AML-193 (cell line): ENCODE measurements at regions not wholly inside any gene's neighbourhood (a gene's known extent, or its start where the extent isn't known, plus 50 kb on each side); places are given as distances from the start of the nearest gene placed in this dataset.

Experiments
- DNase-seq, 2 experiments: peaks; one replicate each; lab custom pipeline; 2025; lab: John Stamatoyannopoulos, UW

DNA sequence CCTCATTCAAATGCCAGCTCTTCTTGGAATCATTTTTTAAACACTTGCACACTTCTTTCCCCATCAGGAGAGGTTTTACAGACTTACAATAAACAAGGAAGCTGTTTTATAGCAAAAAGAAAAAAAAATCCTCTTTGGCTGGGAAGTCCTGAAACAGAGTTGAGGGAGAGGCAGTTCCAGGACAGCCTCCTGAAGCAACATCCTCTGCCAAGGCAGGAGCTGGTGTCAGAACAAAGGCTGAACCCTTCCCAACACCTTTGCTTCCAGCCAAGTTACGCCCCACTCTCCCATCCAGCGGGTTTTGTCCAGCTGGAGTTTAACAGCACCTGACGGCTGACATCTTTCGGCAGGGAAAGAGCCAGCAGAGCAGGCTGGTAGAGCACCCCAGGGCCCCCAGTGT lies 287.8 kb downstream of the RRAGC start:
- no peak for DNase-seq

- no peak for DNase-seq
Observed at GRCh38 chr1:38570657-38570975, 289.0 kb downstream of the RRAGC start.

GRCh38 chr1:38569932-38570656 lies 289.5 kb downstream of the RRAGC start:
- DNase-seq = no peak

GRCh38 chr1:38568061-38568857 lies 291.3 kb downstream of the RRAGC start:
- DNase-seq = no peak

GRCh38 chr1:38567401-38567800 lies 292.2 kb downstream of the RRAGC start:
- no peak for DNase-seq

GRCh38 chr1:38565020-38565491 lies 294.5 kb downstream of the RRAGC start:
- DNase-seq = no peak

GRCh38 chr1:38563942-38564735 lies 295.4 kb downstream of the RRAGC start:
- DNase-seq = no peak

- DNase-seq = no peak
Observed at GRCh38 chr1:38561725-38562124, 297.8 kb downstream of the RRAGC start.

GRCh38 chr1:38561110-38561509 lies 298.5 kb downstream of the RRAGC start:
- no peak for DNase-seq

GRCh38 chr1:38560457-38560856 lies 299.1 kb downstream of the RRAGC start:
- DNase-seq = no peak

DNA sequence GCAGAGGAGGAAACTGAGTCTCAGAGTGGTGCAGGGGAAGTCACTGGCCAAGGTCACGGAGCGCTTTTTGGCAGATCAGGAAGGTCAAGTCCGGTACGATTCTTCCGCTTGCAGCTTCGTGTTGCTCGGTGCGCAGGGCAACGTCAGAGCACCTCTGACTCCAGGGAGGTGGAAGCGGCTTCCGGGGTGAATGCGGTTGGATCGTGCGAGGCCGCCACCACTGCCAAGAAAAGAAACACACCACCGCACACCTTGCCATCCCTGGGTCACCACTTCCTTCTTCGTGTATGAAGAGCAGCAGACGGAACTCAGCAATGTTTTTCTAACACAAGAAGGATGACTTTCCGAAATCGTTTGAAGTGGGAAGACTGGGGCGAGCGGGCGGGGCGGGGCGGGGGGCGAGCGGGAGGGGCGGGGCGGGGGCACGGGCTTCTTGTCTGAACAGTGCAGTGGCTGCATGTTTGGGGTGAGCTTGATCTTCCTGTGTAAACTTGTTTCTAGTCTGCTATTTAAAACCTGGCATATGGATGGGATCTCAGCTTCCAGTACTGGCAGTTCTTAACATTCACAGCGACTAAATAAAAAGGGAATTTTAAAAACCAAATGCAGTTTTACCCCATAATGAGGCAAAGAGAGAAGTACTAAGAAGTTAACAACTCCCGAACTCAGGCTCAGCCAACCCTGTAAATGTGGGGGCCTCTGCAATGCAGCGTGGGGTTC lies 300.0 kb downstream of the RRAGC start:
- peak; percentile 45 to 64 for DNase-seq

DNA sequence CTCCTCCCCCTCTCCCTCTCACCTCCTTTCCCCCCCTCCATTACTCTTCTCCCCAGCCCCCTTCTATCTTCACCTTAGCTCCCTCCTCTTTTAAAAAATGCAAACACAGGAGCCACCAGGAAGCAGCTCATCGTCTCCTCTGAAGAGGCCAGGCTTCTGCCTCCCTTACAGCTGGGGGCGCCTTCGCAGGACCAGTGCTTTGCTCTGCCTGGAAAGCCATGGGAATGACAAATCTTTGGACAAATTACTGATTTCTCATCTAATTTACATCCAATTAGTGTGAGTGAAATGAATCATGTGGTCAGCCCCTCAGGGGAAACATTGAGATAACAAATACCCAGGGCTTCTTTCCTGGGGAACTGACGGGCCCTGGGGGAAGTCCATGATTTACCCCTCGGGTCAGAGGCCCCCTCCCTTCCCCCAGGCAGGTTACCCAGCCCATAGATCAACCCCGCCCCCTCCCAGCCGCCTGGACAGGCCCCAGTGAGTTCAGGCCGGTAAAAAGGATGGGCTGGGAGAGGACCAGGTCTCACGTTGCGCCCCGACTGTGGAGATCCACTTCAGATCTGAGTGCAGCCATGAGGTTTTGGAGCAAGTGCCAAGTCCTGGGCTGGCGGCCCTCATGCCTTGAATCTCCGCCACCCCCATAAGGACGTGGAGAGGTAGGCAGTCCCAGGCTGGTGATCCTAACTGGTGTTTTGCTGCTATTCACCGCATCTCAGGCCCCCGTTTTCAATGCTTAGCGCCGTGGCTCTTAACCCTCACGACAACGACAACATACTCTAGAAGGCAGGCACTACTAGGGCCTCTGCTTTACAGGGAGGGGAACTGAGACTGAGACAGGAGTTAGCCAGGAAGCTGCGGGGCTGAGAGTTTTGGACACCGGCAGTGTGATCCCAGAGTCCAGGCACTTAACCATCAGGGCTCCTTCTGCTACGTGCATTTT lies 300.8 kb downstream of the RRAGC start:
- no peak for DNase-seq

- DNase-seq = no peak
Observed at GRCh38 chr1:38558055-38558454, 301.5 kb downstream of the RRAGC start.

DNA sequence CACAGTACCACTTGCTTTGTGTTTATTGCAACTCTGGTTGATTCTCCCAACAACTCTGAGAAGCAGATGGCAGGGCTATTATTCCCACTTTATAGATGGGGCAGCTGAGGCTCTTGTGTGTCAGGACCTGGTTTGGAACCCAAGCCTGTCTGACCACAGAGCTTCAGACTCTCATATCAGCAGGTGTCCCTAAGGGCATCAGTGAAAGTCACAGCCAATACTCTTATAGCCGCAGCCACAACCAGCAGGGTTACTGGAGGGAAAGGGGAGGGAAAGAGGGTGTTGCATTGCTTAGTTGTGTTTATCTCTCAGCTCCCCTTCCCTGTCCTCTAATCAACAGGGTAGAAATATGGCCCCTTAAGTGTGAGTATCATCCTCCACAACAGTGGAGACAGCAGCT lies 304.0 kb downstream of the RRAGC start:
- no peak for DNase-seq

GRCh38 chr1:38555130-38555529 lies 304.4 kb downstream of the RRAGC start:
- DNase-seq = no peak

GRCh38 chr1:38551318-38552307 lies 308.0 kb downstream of the RRAGC start:
- no peak for DNase-seq

- no peak for DNase-seq
Observed at GRCh38 chr1:38549191-38549590, 310.4 kb downstream of the RRAGC start.

GRCh38 chr1:38547321-38547720 lies 312.3 kb downstream of the RRAGC start:
- no peak for DNase-seq

- no peak for DNase-seq
Observed at GRCh38 chr1:38546636-38547035, 312.9 kb downstream of the RRAGC start.

- DNase-seq = no peak
Observed at GRCh38 chr1:38541223-38541622, 318.3 kb downstream of the RRAGC start.
